ENCODE measurements at regions not wholly inside any gene's neighbourhood (a gene's known extent, or its start where the extent isn't known, plus 50 kb on each side); places are given as distances from the start of the nearest gene placed in this dataset.

GRCh38 chr1:55428944-55429931, 214.1 kb upstream of the USP24 start (continued):
- TF ChIP-seq AFF4 (CRISPR knock-in tag; IDR thresholded peaks at IDR 0.05) (no peak), ZSCAN31 (CRISPR knock-in tag; IDR thresholded peaks at IDR 0.05; ENCODE audit: low read depth) (peak; percentile 61; the same call in 1 of the 2 replicates), USF2 (IDR thresholded peaks at IDR 0.05; ENCODE audit: low read depth, low read length) (no peak), USF2 (CRISPR knock-in tag; IDR thresholded peaks at IDR 0.05; ENCODE audit: borderline replicate concordance) (0 out of 2 replicates have a peak, but pooled peaks have one; percentile 26), ATM (IDR thresholded peaks at IDR 0.05; ENCODE audit: borderline replicate concordance) (no peak), ZNF543 (CRISPR knock-in tag; IDR thresholded peaks at IDR 0.05) (0 out of 2 replicates have a peak, but pooled peaks have one; percentile 30), PRMT3 (CRISPR knock-in tag; IDR thresholded peaks at IDR 0.05; ENCODE audit: borderline replicate concordance, low read depth) (no peak), FIP1L1 (IDR thresholded peaks at IDR 0.05; ENCODE audit: borderline replicate concordance, insufficient read depth, low read depth, low read length) (no peak), RFX1 (IDR thresholded peaks at IDR 0.05) (no peak), GATAD1 (CRISPR knock-in tag; IDR thresholded peaks at IDR 0.05) (peak; percentile 72), ZNF879 (CRISPR knock-in tag; IDR thresholded peaks at IDR 0.05) (no peak)
